ENCODE measurements at regions not wholly inside any gene's neighbourhood (a gene's known extent, or its start where the extent isn't known, plus 50 kb on each side); places are given as distances from the start of the nearest gene placed in this dataset.

- DNase-seq (ENCODE audit: low read depth in 2 of 2), result peak in 1 of 2 donors; percentile 6
- H3K27me3 ChIP-seq (ENCODE audit: control insufficient read depth, insufficient read depth, low read length), result no peaks in the 10 kb centered on the region
- no peaks in the 10 kb centered on the region for H3K4me1 ChIP-seq (ENCODE audit: control insufficient read depth, extremely low read depth, insufficient read depth, low read length)
- H3K79me2 ChIP-seq (ENCODE audit: control insufficient read depth, insufficient read depth, low read length), result no peaks in the 10 kb centered on the region
- no peaks in the 10 kb centered on the region for H3K36me3 ChIP-seq (ENCODE audit: control insufficient read depth, insufficient read depth, low read length)
- no peak overlapping the region for H2AFZ ChIP-seq (ENCODE audit: low read length)
- TF ChIP-seq EZH2 (IDR thresholded peaks at IDR 0.05; ENCODE audit: low read length, missing control alignments), result no peak
- no peak for TF ChIP-seq CTCF (conservative IDR thresholded peaks at IDR 0.05 in 1 of 2, IDR thresholded peaks at IDR 0.05 in 1 of 2; ENCODE audit: low read depth in 1 of 2, low read length in 2 of 2)
- H3K4me3 ChIP-seq (replicated peaks in 1 of 4; ENCODE audit: control extremely low read depth in 1 of 4, insufficient read depth in 1 of 4, low read depth in 3 of 4, low read length in 4 of 4), result no peak overlapping the region
- H3K9ac ChIP-seq (ENCODE audit: insufficient read depth, low read length), result no peak overlapping the region
- H4K20me1 ChIP-seq (ENCODE audit: control insufficient read depth, extremely low read depth, insufficient read depth, low read length), result no peaks in the 10 kb centered on the region
- H3K4me2 ChIP-seq (ENCODE audit: extremely low read depth, insufficient read depth, low read length), result no peak overlapping the region
- no peak overlapping the region for H3K27ac ChIP-seq (ENCODE audit: insufficient read depth, low read length)
- H3K9me3 ChIP-seq (ENCODE audit: control insufficient read depth, insufficient read depth, low read depth, low read length), result no peaks in the 10 kb centered on the region
Observed at GRCh38 chr6:119476554-119476953, 127.0 kb upstream of the MAN1A1 start.

GRCh38 chr6:119476024-119476423, 126.5 kb upstream of the MAN1A1 start:
- Histone ChIP-seq H4K20me1 (ENCODE audit: control insufficient read depth, extremely low read depth, insufficient read depth, low read length) (no peaks in the 10 kb centered on the region), H3K27me3 (ENCODE audit: control insufficient read depth, insufficient read depth, low read length) (no peaks in the 10 kb centered on the region), H3K9me3 (ENCODE audit: control insufficient read depth, insufficient read depth, low read depth, low read length) (no peaks in the 10 kb centered on the region), H3K27ac (ENCODE audit: insufficient read depth, low read length) (no peak overlapping the region), H3K4me1 (ENCODE audit: control insufficient read depth, extremely low read depth, insufficient read depth, low read length) (no peaks in the 10 kb centered on the region), H3K9ac (ENCODE audit: insufficient read depth, low read length) (no peak overlapping the region), H2AFZ (ENCODE audit: low read length) (no peak overlapping the region), H3K79me2 (ENCODE audit: control insufficient read depth, insufficient read depth, low read length) (no peaks in the 10 kb centered on the region), H3K4me3 (replicated peaks in 1 of 4; ENCODE audit: control extremely low read depth in 1 of 4, insufficient read depth in 1 of 4, low read depth in 3 of 4, low read length in 4 of 4) (no peak overlapping the region), H3K36me3 (ENCODE audit: control insufficient read depth, insufficient read depth, low read length) (no peaks in the 10 kb centered on the region), H3K4me2 (ENCODE audit: extremely low read depth, insufficient read depth, low read length) (no peak overlapping the region)
- no peak for DNase-seq (ENCODE audit: low read depth in 2 of 2)
- no peak for TF ChIP-seq CTCF (conservative IDR thresholded peaks at IDR 0.05 in 1 of 2, IDR thresholded peaks at IDR 0.05 in 1 of 2; ENCODE audit: low read depth in 1 of 2, low read length in 2 of 2)
- TF ChIP-seq EZH2 (IDR thresholded peaks at IDR 0.05; ENCODE audit: low read length, missing control alignments), result no peak

- Histone ChIP-seq H3K27ac (ENCODE audit: insufficient read depth, low read length) (no peak overlapping the region), H3K4me1 (ENCODE audit: control insufficient read depth, extremely low read depth, insufficient read depth, low read length) (no peaks in the 10 kb centered on the region), H3K4me2 (ENCODE audit: extremely low read depth, insufficient read depth, low read length) (no peak overlapping the region), H2AFZ (ENCODE audit: low read length) (no peak overlapping the region), H3K9me3 (ENCODE audit: control insufficient read depth, insufficient read depth, low read depth, low read length) (no peaks in the 10 kb centered on the region), H4K20me1 (ENCODE audit: control insufficient read depth, extremely low read depth, insufficient read depth, low read length) (no peaks in the 10 kb centered on the region), H3K36me3 (ENCODE audit: control insufficient read depth, insufficient read depth, low read length) (no peaks in the 10 kb centered on the region), H3K27me3 (ENCODE audit: control insufficient read depth, insufficient read depth, low read length) (no peaks in the 10 kb centered on the region), H3K79me2 (ENCODE audit: control insufficient read depth, insufficient read depth, low read length) (no peaks in the 10 kb centered on the region), H3K4me3 (replicated peaks in 1 of 4; ENCODE audit: control extremely low read depth in 1 of 4, insufficient read depth in 1 of 4, low read depth in 3 of 4, low read length in 4 of 4) (no peak overlapping the region), H3K9ac (ENCODE audit: insufficient read depth, low read length) (no peak overlapping the region)
- TF ChIP-seq EZH2 (IDR thresholded peaks at IDR 0.05; ENCODE audit: low read length, missing control alignments) (no peak), CTCF (conservative IDR thresholded peaks at IDR 0.05 in 1 of 2, IDR thresholded peaks at IDR 0.05 in 1 of 2; ENCODE audit: low read depth in 1 of 2, low read length in 2 of 2) (no peak)
- DNase-seq (ENCODE audit: low read depth in 2 of 2), result no peak
Observed at GRCh38 chr6:119470893-119471542, 121.5 kb upstream of the MAN1A1 start.
